ENCODE measurements at regions not wholly inside any gene's neighbourhood (a gene's known extent, or its start where the extent isn't known, plus 50 kb on each side); places are given as distances from the start of the nearest gene placed in this dataset.
"Not testable (repeated sequence)": the region's sequence is repeated elsewhere in the genome, so short reads cannot be mapped to it uniquely, and the experiment has no call there.

GRCh38 chr6:103505155-103505518, 1354.6 kb downstream of the HACE1 start:
- no peak for FAIRE-seq
- H3K4me3 ChIP-seq (ENCODE audit: low read length in 3 of 3) = no peak overlapping the region
- TF ChIP-seq, protein P1, sequence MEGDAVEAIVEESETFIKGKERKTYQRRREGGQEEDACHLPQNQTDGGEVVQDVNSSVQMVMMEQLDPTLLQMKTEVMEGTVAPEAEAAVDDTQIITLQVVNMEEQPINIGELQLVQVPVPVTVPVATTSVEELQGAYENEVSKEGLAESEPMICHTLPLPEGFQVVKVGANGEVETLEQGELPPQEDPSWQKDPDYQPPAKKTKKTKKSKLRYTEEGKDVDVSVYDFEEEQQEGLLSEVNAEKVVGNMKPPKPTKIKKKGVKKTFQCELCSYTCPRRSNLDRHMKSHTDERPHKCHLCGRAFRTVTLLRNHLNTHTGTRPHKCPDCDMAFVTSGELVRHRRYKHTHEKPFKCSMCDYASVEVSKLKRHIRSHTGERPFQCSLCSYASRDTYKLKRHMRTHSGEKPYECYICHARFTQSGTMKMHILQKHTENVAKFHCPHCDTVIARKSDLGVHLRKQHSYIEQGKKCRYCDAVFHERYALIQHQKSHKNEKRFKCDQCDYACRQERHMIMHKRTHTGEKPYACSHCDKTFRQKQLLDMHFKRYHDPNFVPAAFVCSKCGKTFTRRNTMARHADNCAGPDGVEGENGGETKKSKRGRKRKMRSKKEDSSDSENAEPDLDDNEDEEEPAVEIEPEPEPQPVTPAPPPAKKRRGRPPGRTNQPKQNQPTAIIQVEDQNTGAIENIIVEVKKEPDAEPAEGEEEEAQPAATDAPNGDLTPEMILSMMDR (IDR thresholded peaks at IDR 0.05; ENCODE audit: borderline replicate concordance, extremely low read depth, insufficient read depth) = no peak
- intact Hi-C loops (cut with DNase I) = no loop called here
- no peak overlapping the region for H3K9ac ChIP-seq (ENCODE audit: low read length in 3 of 3)
- no peak overlapping the region for H3K27ac ChIP-seq (ENCODE audit: low read depth in 2 of 2, low read length in 2 of 2)
- no peaks in the 10 kb centered on the region for H3K36me3 ChIP-seq (ENCODE audit: control insufficient read depth in 2 of 3, insufficient read depth in 3 of 3, low read length in 3 of 3)
- H3K9me3 ChIP-seq (ENCODE audit: control insufficient read depth in 2 of 3, insufficient read depth in 1 of 3, low read length in 3 of 3) = no peaks in the 10 kb centered on the region
- no peaks in the 10 kb centered on the region for H3K4me1 ChIP-seq (ENCODE audit: control insufficient read depth in 2 of 3, insufficient read depth in 2 of 3, low read depth in 1 of 3, low read length in 3 of 3)
- DNase-seq = no peak
- H3K27me3 ChIP-seq (ENCODE audit: control insufficient read depth, insufficient read depth, low read length) = no peaks in the 10 kb centered on the region

DNA sequence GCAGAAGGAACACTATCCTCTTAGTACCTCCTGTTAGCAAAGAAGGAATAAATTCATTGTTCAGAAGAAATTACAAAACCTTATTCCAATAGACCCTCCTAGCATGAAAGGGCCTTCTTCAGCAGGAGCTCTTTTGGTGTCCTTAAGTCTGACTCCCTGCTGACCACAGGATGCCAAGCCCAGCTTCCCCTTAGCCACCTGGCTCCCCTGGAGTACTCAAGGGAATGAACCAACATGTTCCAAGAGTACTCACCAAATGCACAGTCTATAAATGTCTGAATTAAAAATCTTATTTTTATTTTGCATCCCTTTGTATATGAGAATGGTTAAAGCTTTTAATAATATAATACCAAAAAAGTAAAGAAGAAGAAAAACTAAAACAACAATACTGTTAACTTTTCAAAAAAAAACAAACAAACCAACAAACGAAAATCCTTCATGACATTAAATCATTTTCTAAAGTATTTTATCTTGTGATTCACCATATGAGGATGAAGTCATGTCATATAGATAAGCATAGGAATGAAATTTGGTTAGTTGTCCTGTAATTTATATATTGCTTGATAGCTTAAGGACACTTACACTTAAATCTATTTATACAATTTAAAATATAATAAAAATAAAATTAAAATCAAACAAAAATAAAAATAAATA, 1355.1 kb downstream of the HACE1 start:
- no peak for DNase-seq
- no peaks in the 10 kb centered on the region for H3K9me3 ChIP-seq (ENCODE audit: control insufficient read depth in 2 of 3, insufficient read depth in 1 of 3, low read length in 3 of 3)

GRCh38 chr6:103496588-103496987, 1363.1 kb downstream of the HACE1 start:
- H3K9me3 ChIP-seq (ENCODE audit: control insufficient read depth in 2 of 3, insufficient read depth in 1 of 3, low read length in 3 of 3); H3K27me3 ChIP-seq (ENCODE audit: control insufficient read depth, insufficient read depth, low read length); intact Hi-C loops (cut with DNase I); H3K4me1 ChIP-seq (ENCODE audit: control insufficient read depth in 2 of 3, insufficient read depth in 2 of 3, low read depth in 1 of 3, low read length in 3 of 3); DNase-seq; H3K27ac ChIP-seq (ENCODE audit: low read depth in 2 of 2, low read length in 2 of 2); H3K9ac ChIP-seq (ENCODE audit: low read length in 3 of 3); H3K36me3 ChIP-seq (ENCODE audit: control insufficient read depth in 2 of 3, insufficient read depth in 3 of 3, low read length in 3 of 3); FAIRE-seq; H3K4me3 ChIP-seq (ENCODE audit: low read length in 3 of 3): not testable (repeated sequence)

More for the DNA sequence above, 1355.1 kb downstream of the HACE1 start:
- FAIRE-seq = peak; percentile 32
- intact Hi-C loops (cut with DNase I) = no loop called here
- Histone ChIP-seq H3K9ac (ENCODE audit: low read length in 3 of 3) (no peak overlapping the region), H3K4me1 (ENCODE audit: control insufficient read depth in 2 of 3, insufficient read depth in 2 of 3, low read depth in 1 of 3, low read length in 3 of 3) (no peaks in the 10 kb centered on the region), H3K27me3 (ENCODE audit: control insufficient read depth, insufficient read depth, low read length) (no peaks in the 10 kb centered on the region), H3K27ac (ENCODE audit: low read depth in 2 of 2, low read length in 2 of 2) (no peak overlapping the region), H3K4me3 (ENCODE audit: low read length in 3 of 3) (no peak overlapping the region), H3K36me3 (ENCODE audit: control insufficient read depth in 2 of 3, insufficient read depth in 3 of 3, low read length in 3 of 3) (no peaks in the 10 kb centered on the region)
- TF ChIP-seq, protein P1 (IDR thresholded peaks at IDR 0.05; ENCODE audit: borderline replicate concordance, extremely low read depth, insufficient read depth) = no peak

DNA sequence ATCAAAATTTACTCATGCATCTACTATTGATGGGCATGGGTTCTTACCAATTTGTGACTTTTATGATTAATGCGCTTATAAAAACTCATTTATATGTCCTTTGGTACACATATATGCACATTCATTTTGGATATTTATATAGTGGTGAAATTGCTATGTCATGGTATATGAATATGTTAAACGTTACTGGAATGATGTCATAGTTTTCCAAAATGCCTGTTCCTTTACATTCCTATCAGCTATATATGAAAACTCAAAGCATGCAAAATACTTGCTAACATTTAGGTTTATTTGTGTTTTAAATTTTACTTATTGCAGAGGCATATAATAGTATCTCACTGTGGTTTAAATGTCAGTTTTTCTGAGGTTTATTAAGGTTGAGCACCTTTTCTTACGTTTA, 1403.1 kb downstream of the HACE1 start:
- no peaks in the 10 kb centered on the region for H3K36me3 ChIP-seq (ENCODE audit: control insufficient read depth in 2 of 3, insufficient read depth in 3 of 3, low read length in 3 of 3)
- TF ChIP-seq, protein P1 (IDR thresholded peaks at IDR 0.05; ENCODE audit: borderline replicate concordance, extremely low read depth, insufficient read depth) = no peak
- H3K4me1 ChIP-seq (ENCODE audit: control insufficient read depth in 2 of 3, insufficient read depth in 2 of 3, low read depth in 1 of 3, low read length in 3 of 3) = no peaks in the 10 kb centered on the region
- FAIRE-seq = no peak
- DNase-seq = no peak
- no peak overlapping the region for H3K9ac ChIP-seq (ENCODE audit: low read length in 3 of 3)
- H3K9me3 ChIP-seq (ENCODE audit: control insufficient read depth in 2 of 3, insufficient read depth in 1 of 3, low read length in 3 of 3) = no peaks in the 10 kb centered on the region
- H3K27ac ChIP-seq (ENCODE audit: low read depth in 2 of 2, low read length in 2 of 2) = no peak overlapping the region
- H3K4me3 ChIP-seq (ENCODE audit: low read length in 3 of 3) = no peak overlapping the region
- no peaks in the 10 kb centered on the region for H3K27me3 ChIP-seq (ENCODE audit: control insufficient read depth, insufficient read depth, low read length)
- intact Hi-C loops (cut with DNase I) = no loop called here
